ENCODE measurements at regions not wholly inside any gene's neighbourhood (a gene's known extent, or its start where the extent isn't known, plus 50 kb on each side); places are given as distances from the start of the nearest gene placed in this dataset.

- Mint-ChIP-seq H3K9me3 (no peaks in the 10 kb centered on the region), H3K36me3 (ENCODE audit: low read depth) (no peaks in the 10 kb centered on the region), H3K27me3 (peaks cover 22% of the 10 kb centered on the region), H3K4me1 (no peaks in the 10 kb centered on the region), H3K4me3 (no peak overlapping the region), H3K27ac (no peak overlapping the region)
- ATAC-seq (replicated peaks) = no peak
Measured at GRCh38 chr1:14545422-14546025, 53.0 kb upstream of the KAZN start.

DNA sequence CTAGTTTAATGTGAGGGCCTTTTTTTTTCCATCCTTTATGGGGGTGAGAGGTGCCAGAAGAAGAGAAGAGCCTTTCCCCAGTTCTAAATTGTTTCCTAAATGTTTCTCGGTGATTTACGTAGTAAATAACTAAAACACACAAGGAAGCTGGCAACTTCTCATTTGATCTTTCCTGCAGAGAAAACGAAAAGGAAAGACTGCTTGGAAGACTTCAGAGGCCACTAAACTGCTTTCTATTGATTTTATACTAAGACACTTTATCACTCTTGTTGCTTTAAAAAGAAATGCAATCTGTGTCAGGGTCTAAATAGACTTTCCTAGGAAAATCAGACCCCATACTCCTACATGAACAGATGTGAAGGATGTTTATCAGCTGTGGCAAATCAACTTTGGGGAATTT is 52.1 kb upstream of the KAZN start:
- H3K4me3 Mint-ChIP-seq = no peak overlapping the region
- no peak for ATAC-seq (replicated peaks)
- no peaks in the 10 kb centered on the region for H3K36me3 Mint-ChIP-seq (ENCODE audit: low read depth)
- no peaks in the 10 kb centered on the region for H3K9me3 Mint-ChIP-seq
- H3K4me1 Mint-ChIP-seq = no peaks in the 10 kb centered on the region
- no peak overlapping the region for H3K27ac Mint-ChIP-seq
- peaks cover 23% of the 10 kb centered on the region for H3K27me3 Mint-ChIP-seq
